ENCODE measurements at regions not wholly inside any gene's neighbourhood (a gene's known extent, or its start where the extent isn't known, plus 50 kb on each side); places are given as distances from the start of the nearest gene placed in this dataset.

- DNase-seq (ENCODE audit: low spot score) = no peak
Observed at GRCh38 chr10:25114036-25114411, 60.8 kb upstream of the GPR158 start.

- DNase-seq (ENCODE audit: low spot score) = no peak
Observed at GRCh38 chr10:25117757-25118156, 57.0 kb upstream of the GPR158 start.

- DNase-seq (ENCODE audit: low spot score) = no peak
Observed at GRCh38 chr10:25120188-25120587, 54.6 kb upstream of the GPR158 start.
